Astrocyte of the hippocampus (primary cell): ENCODE measurements at regions not wholly inside any gene's neighbourhood (a gene's known extent, or its start where the extent isn't known, plus 50 kb on each side); places are given as distances from the start of the nearest gene placed in this dataset.

ENCODE experiments used
- DNase-seq: peaks from one replicate; pipeline ENCODE4 v3.0.0; 2011; ENCODE audit warnings: low read depth, low spot score

DNA sequence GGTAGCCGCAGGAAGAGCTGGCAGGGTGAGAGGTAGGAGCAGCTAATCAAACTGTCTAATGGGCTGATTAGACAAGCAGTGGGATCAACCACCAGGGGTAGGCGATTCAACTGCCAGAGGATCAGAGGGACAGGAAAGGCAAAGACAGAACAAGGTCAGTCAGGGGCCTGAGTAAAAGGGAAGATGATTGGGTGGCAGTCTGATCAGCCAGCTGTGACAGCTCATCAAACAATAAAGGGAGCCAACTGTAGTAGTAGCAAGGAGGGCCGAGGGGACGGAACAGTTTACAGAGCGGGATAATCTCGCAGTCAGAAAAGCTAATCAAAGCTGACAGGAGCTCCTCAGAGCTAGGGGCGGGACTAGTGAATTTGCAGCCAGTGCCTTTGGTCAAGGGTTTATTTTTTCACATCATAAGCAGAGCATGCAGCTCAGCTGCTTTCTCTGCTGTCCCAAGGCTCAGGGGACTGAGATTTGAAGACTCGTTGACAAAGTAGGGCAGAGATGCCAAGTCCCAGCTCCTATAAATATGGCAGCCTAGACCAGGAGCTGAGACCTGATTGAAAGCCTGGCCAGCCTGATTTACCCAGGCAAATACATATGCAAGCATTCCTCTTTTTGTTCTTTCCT is 418.2 kb downstream of the GABRG2 start:
- no peak for DNase-seq

GRCh38 chr5:162487528-162488525 is 420.3 kb downstream of the GABRG2 start:
- DNase-seq: no peak

DNA sequence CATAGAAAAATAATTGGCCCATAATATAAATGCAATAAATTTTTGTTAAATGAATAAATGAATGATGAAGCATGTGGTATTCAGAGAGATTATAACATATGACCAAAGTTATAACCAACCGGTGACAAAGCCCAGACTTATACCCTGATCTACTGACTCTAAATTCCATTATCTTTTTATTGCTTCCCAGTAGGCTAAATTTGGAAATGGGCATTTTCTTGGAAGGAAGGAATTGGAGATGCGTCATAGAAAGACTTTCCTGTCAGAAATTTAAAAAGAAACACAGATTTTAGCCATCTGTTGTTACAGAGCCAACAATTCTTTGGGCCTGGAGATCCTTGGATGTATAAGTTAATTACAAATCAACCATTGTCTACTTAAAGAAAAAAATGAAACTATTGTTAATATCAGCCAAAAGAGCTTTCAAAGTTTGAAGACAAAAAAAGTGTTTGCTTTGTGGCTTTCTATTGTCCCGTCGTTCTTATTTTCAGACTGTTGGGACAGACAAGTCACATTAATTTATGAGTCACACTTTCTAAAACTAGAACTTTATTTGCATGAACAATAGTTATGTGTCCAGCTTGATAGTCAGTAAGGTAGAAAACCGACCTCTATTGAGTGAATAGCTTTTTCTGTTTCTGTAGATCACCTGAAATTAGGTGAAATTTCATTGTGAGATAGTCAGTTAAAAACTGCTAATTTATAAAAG is 428.7 kb downstream of the GABRG2 start:
- no peak for DNase-seq

DNA sequence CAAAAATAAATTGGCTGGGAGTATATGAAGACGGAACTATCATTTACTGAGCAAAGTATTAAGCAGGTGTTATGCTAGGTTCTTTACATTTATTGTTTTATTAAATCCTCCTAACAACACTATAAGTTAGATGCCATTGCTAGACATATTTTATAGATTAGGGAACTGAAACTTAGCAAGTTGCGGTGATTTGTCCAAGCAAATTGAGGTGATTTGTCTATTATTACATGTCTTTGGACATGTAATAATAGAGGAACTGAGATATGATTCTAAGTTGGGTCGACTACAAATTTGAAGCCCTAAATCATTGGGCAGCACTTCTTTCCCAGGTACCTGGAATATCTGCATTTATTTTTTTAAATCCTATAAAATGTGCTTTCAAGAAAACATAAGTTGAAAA is 429.9 kb downstream of the GABRG2 start:
- DNase-seq: no peak

- DNase-seq: no peak
Observed at GRCh38 chr5:162502780-162503179, 435.2 kb downstream of the GABRG2 start.

- DNase-seq: no peak
Observed at GRCh38 chr5:162503796-162504195, 436.2 kb downstream of the GABRG2 start.

GRCh38 chr5:162512935-162513565 is 445.5 kb downstream of the GABRG2 start:
- no peak for DNase-seq

DNA sequence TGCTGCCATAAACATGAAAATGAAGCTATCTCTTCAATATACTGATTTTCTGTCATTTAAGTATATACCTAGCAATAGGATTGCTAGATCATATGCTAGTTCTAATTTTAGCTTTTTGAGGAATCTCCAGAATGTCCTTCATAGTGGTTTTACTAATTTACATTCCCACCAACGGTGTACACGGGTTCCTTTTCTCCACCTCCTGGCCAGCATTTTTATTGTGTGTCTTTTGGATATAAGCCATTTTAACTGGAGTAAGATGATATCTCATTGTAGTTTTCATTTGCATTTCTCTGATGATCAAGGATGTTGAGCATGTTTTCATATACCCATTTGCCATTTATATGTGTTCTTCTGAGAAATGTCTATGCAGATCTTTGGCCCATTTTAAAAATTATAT is 446.5 kb downstream of the GABRG2 start:
- DNase-seq: no peak

DNA sequence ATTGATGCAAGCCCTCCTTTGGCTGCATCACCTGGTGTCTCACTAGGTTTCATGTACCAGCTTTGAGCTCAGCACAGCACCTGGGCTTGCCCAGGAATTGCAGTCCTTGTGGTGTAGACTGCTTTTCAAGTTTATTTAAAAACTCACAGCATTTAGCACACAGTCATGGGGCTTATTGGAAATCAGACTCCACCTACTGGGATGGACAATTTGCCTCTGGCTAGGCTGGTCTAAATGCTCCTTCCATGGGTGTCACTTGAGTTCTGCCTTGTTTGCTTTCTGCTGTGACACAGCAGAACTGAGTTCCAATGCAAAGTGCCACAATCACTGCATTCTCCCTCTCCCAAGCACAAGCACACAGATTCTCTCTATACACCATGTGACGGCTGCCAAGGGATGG is 453.3 kb downstream of the GABRG2 start:
- DNase-seq: no peak

GRCh38 chr5:162529209-162529608 is 461.6 kb downstream of the GABRG2 start:
- no peak for DNase-seq

GRCh38 chr5:162529886-162530285 is 462.3 kb downstream of the GABRG2 start:
- DNase-seq: no peak

GRCh38 chr5:162543437-162543836 is 475.9 kb downstream of the GABRG2 start:
- no peak for DNase-seq

GRCh38 chr5:162544905-162545304 is 477.3 kb downstream of the GABRG2 start:
- no peak for DNase-seq

DNA sequence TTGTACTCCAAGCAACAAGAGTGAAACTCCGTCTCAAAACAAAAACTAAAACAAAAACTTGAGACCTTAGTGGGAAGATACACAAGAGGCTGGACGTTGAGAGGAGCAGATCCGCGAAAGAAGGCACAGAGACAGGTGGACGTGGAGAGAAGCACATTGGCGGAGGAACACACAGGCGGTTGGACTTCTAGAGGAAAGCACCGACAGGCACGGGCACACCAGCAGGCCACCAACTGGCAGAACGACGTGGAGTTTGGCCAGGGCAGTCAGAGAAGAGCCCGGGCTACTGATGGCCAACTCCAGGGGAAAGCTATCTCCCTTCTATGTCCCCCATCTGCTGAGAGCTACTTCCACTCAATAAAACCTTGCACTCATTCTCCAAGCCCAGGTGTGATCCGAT is 482.7 kb downstream of the GABRG2 start:
- DNase-seq: no peak

DNA sequence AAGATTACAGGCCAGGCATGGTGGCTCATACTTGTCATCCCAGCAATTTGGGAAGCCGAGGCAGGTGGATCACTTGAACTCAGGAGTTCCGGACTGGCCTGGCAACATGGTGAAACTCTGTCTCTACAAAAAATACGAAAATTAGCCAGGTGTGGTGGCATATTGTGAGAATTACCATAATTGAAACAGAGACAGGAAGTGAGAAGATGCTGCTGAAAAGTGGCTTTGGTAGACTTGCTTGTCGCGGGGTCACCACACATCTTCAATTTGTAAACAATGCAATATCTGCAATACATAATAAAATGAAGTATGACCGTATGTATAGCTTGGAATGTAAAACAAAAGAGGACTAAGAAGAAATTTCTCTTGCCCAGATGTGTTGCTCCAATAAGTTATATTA is 490.5 kb downstream of the GABRG2 start:
- no peak for DNase-seq

DNA sequence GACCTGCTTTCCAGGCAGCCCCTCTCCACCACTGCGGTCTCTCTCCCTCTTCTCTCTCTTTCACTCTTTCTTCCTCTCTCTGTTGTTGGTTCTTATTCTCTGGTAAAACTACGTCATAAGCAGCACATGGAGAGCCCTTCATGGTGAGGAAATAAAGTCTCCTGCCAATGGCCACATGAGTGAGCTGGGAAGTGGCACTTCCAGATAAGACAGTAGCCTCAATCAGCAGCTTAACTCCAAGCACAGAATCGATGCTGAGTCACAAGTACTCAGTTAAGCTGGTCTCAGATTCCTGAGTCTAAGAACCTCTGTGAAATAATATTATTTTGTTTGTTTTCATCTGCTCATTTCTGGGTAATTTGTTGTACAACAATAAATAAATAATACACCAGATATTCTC is 500.1 kb downstream of the GABRG2 start:
- DNase-seq: no peak

- DNase-seq: no peak
Observed at GRCh38 chr5:162573758-162574157, 506.2 kb downstream of the GABRG2 start.

DNA sequence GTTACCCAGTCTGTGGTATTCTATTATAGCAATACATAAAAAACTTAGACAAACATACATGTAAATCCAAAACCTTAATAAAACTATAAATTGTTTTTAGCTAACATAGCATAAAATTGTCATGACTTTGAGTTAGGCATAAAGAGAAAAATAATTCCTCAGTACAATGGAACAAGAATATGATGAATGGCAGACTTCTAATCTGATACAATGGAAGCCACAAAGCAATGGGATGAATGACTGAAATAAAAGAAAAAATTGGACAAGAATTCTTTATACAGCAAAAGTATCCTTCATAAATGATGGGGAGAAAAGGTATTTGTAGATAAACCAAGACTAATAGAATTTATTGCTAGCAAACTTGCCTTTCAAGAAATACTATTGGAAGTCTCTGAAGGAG is 524.2 kb downstream of the GABRG2 start:
- no peak for DNase-seq

- DNase-seq: no peak
Observed at GRCh38 chr5:162593881-162594280, 526.3 kb downstream of the GABRG2 start.

DNA sequence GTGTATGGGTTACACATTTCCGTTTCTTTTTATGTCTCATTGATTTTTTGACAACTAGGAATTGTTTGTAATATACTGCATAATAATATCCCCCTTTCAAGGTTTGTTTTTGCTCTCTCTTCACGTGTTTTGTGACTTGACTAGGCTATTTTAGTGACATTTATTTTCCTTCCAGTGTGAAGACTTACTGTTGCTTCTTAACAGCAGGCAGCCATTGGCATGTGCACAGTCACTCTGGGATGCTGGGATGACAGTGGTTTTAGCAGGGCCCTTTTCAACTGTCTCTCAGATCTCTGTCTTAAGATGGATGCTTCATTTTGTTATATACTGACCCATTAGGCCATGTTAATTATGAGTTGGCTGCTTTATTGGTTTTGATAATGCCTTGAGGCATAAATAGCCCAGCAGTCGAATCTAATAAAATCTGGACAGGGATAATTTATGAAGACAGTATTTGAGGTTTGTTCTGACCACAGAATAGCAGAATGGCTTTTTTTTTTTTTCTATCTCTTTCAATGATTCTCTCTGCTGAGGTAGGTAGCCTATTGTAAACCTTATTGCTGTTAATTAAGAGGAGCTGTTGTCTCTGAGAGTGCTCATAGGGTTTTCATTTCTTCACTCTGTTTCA is 536.0 kb downstream of the GABRG2 start:
- DNase-seq: no peak

GRCh38 chr5:162607879-162608278 is 540.3 kb downstream of the GABRG2 start:
- DNase-seq: no peak
